IMR-90 (cell line): ENCODE measurements at regions not wholly inside any gene's neighbourhood (a gene's known extent, or its start where the extent isn't known, plus 50 kb on each side); places are given as distances from the start of the nearest gene placed in this dataset.

Source experiments
- ATAC-seq: fragments of 200-7000 bp; cut with Tn5 transposase; 2 replicates; pipeline ENCODE4 v1.9.1; 2020; ENCODE audit warnings: low read depth, mild to moderate bottlenecking, moderate library complexity
- BruUV-seq: library from RNA; stranded (reverse); fragments of 400-500 nt; replicated peaks from 2 replicates; lab custom pipeline; 2021; lab: Mats Ljungman, UMichigan
- CTCF ChIA-PET: fragments of 300-600 bp; formaldehyde crosslinking; extraction: SDS; loops from one replicate; lab custom pipeline; 2021; ENCODE audit warnings: antibody characterized with exemption; lab: Yijun Ruan, JAX
- POLR2A ChIA-PET: fragments of 300-600 bp; sonication (Branson Sonifier 250); formaldehyde crosslinking; loops from one replicate; lab custom pipeline; 2022; ENCODE audit warnings: antibody characterized with exemption; ENCODE audit not compliant: unreplicated experiment; lab: Charles Lee
- DNase-seq: peaks from one replicate; pipeline ENCODE4 v3.0.0; 2013
- H2AFZ ChIP-seq: replicated peaks from 2 replicates; pipeline ENCODE3; 2013; ENCODE audit warnings: low read length, mild to moderate bottlenecking; ENCODE audit not compliant: poor library complexity
- H2AK5ac ChIP-seq: 2 replicates; pipeline ENCODE4 v1.6.1; 2013; ENCODE audit warnings: low read depth, low read length, inconsistent platforms
- H2AK9ac ChIP-seq: replicated peaks from 2 replicates; pipeline ENCODE3; 2013; ENCODE audit warnings: mild to moderate bottlenecking, low read depth, low read length, moderate library complexity; ENCODE audit not compliant: poor library complexity
- H2BK120ac ChIP-seq: 2 replicates; pipeline ENCODE4 v1.6.1; 2013; ENCODE audit warnings: low read depth, low read length, inconsistent platforms
- H2BK15ac ChIP-seq: 3 replicates; pipeline ENCODE4 v1.6.1; 2013; ENCODE audit warnings: low read depth, low read length, inconsistent platforms
- H2BK20ac ChIP-seq: 2 replicates; pipeline ENCODE4 v1.6.1; 2013; ENCODE audit warnings: low read depth, mild to moderate bottlenecking, inconsistent platforms, low read length, moderate library complexity
- H2BK5ac ChIP-seq: 2 replicates; pipeline ENCODE4 v1.6.1; 2013; ENCODE audit warnings: mild to moderate bottlenecking, low read depth, low read length, inconsistent platforms; ENCODE audit not compliant: poor library complexity, severe bottlenecking
- H3K14ac ChIP-seq: replicated peaks from 2 replicates; pipeline ENCODE4 v1.6.1; 2013; ENCODE audit warnings: low read depth, low read length, inconsistent platforms
- H3K18ac ChIP-seq: 2 replicates; pipeline ENCODE4 v1.6.1; 2013; ENCODE audit warnings: low read depth, low read length, control low read depth
- H3K23ac ChIP-seq: 2 replicates; pipeline ENCODE4 v1.6.1; 2013; ENCODE audit warnings: low read depth, low read length, inconsistent platforms
- H3K27ac ChIP-seq: 2 replicates; pipeline ENCODE4 v1.5.1; 2013; ENCODE audit warnings: mild to moderate bottlenecking, control low read depth, low read length; ENCODE audit not compliant: insufficient read depth
- H3K27me3 ChIP-seq: 2 replicates; pipeline ENCODE4 v1.6.1; 2013; ENCODE audit warnings: low read length; ENCODE audit not compliant: control insufficient read depth, insufficient read depth
- H3K36me3 ChIP-seq: 2 replicates; pipeline ENCODE4 v1.6.1; 2013; ENCODE audit warnings: low read length, mixed read lengths; ENCODE audit not compliant: control insufficient read depth, insufficient read depth
- H3K4ac ChIP-seq: 2 replicates; pipeline ENCODE4 v1.6.1; 2013; ENCODE audit warnings: low read depth, low read length, inconsistent platforms
- H3K4me1 ChIP-seq: 2 replicates; pipeline ENCODE4 v1.6.1; 2013; ENCODE audit warnings: low read length, mixed read lengths; ENCODE audit not compliant: control insufficient read depth, insufficient read depth
- H3K4me2 ChIP-seq: 2 replicates; pipeline ENCODE4 v1.6.1; 2013; ENCODE audit warnings: low read depth, mild to moderate bottlenecking, control low read depth, low read length, moderate library complexity
- H3K4me3 ChIP-seq: 2 replicates; pipeline ENCODE4 v1.5.1; 2013; ENCODE audit warnings: low read depth, mild to moderate bottlenecking, control low read depth, low read length, moderate library complexity; ENCODE audit not compliant: insufficient read depth
- H3K56ac ChIP-seq: 2 replicates; pipeline ENCODE4 v1.6.1; 2013; ENCODE audit warnings: low read length, inconsistent platforms; ENCODE audit not compliant: insufficient read depth; ENCODE audit errors: extremely low read depth
- H3K79me1 ChIP-seq, 2 experiments: 2 replicates each; pipeline ENCODE4 v1.6.1; 2013; ENCODE audit warnings: low read length in 2 of 2, inconsistent platforms in 1 of 2, low read depth in 1 of 2
- H3K9ac ChIP-seq: 2 replicates; pipeline ENCODE4 v1.6.1; 2013; ENCODE audit warnings: low read depth, low read length, control low read depth
- H3K9me1 ChIP-seq: 2 replicates; pipeline ENCODE4 v1.6.1; 2013; ENCODE audit warnings: low read length, inconsistent platforms; ENCODE audit not compliant: insufficient read depth
- H3K9me3 ChIP-seq: 2 replicates; pipeline ENCODE4 v1.6.1; 2013; ENCODE audit warnings: low read length; ENCODE audit not compliant: control insufficient read depth, insufficient read depth
- H4K20me1 ChIP-seq: 2 replicates; pipeline ENCODE4 v1.6.1; 2013; ENCODE audit warnings: low read length, inconsistent platforms; ENCODE audit not compliant: insufficient read depth
- H4K5ac ChIP-seq: 2 replicates; pipeline ENCODE4 v1.6.1; 2013; ENCODE audit warnings: mild to moderate bottlenecking, low read depth, low read length, control low read depth
- H4K8ac ChIP-seq, 2 experiments: 2 replicates each; pipeline ENCODE4 v1.6.1; 2013; ENCODE audit warnings: low read depth in 2 of 2, low read length in 2 of 2, control low read depth in 1 of 2, inconsistent platforms in 1 of 2
- H4K91ac ChIP-seq: 2 replicates; pipeline ENCODE4 v1.6.1; 2013; ENCODE audit warnings: low read depth, low read length, inconsistent platforms; ENCODE audit not compliant: insufficient read depth
- BHLHE40 ChIP-seq: fragments of 150-350 bp; IDR thresholded peaks from 2 replicates; pipeline ENCODE4 v1.6.1; 2016; ENCODE audit warnings: mild to moderate bottlenecking, low read depth, low read length
- CEBPB ChIP-seq: IDR thresholded peaks from 2 replicates; pipeline ENCODE4 v1.6.1; 2012; ENCODE audit warnings: low read depth, low read length, improper control_type of control experiment
- CHD1 ChIP-seq: IDR thresholded peaks from 2 replicates; pipeline ENCODE4 v1.6.1; 2012; ENCODE audit warnings: low read depth, low read length, improper control_type of control experiment
- CTCF ChIP-seq: conservative IDR thresholded peaks from 2 replicates; pipeline ENCODE4 v1.5.1; 2012; ENCODE audit warnings: mild to moderate bottlenecking, low read depth, low read length, improper control_type of control experiment
- ELK1 ChIP-seq: fragments of 150-350 bp; IDR thresholded peaks from 2 replicates; pipeline ENCODE4 v1.6.1; 2016; ENCODE audit warnings: low read depth, mild to moderate bottlenecking, low read length, moderate library complexity, borderline replicate concordance
- FOS ChIP-seq: fragments of 150-350 bp; IDR thresholded peaks from 2 replicates; pipeline ENCODE4 v1.6.1; 2016; ENCODE audit warnings: low read depth, low read length
- MAFK ChIP-seq: IDR thresholded peaks from 2 replicates; pipeline ENCODE4 v1.6.1; 2012; ENCODE audit warnings: low read depth, low read length, improper control_type of control experiment
- MAZ ChIP-seq: IDR thresholded peaks from 2 replicates; pipeline ENCODE4 v1.6.1; 2012; ENCODE audit warnings: low read depth, mild to moderate bottlenecking, low read length, improper control_type of control experiment, moderate library complexity, borderline replicate concordance
- MXI1 ChIP-seq: IDR thresholded peaks from 2 replicates; pipeline ENCODE4 v1.6.1; 2012; ENCODE audit warnings: low read depth, mild to moderate bottlenecking, low read length, moderate library complexity, borderline replicate concordance
- NFE2L2 ChIP-seq: fragments of 150-350 bp; IDR thresholded peaks from 2 replicates; pipeline ENCODE4 v1.6.1; 2016; ENCODE audit warnings: low read depth, mild to moderate bottlenecking, low read length
- POLR2A ChIP-seq: IDR thresholded peaks from 2 replicates; pipeline ENCODE4 v1.6.1; 2012; ENCODE audit warnings: mild to moderate bottlenecking, low read depth, low read length
- RAD21 ChIP-seq: IDR thresholded peaks from 2 replicates; pipeline ENCODE4 v1.6.1; 2012; ENCODE audit warnings: low read length, improper control_type of control experiment
- RCOR1 ChIP-seq: IDR thresholded peaks from 2 replicates; pipeline ENCODE4 v1.6.1; 2012; ENCODE audit warnings: mild to moderate bottlenecking, low read length, improper control_type of control experiment; ENCODE audit not compliant: insufficient replicate concordance
- RFX5 ChIP-seq: IDR thresholded peaks from 2 replicates; pipeline ENCODE4 v1.8.0; 2012; ENCODE audit warnings: low read depth, mild to moderate bottlenecking, low read length, moderate library complexity
- SMC3 ChIP-seq: fragments of 150-350 bp; IDR thresholded peaks from 2 replicates; pipeline ENCODE4 v1.6.1; 2016; ENCODE audit warnings: low read depth, mild to moderate bottlenecking, antibody characterized with exemption, low read length, moderate library complexity
- USF2 ChIP-seq: fragments of 150-350 bp; IDR thresholded peaks from 2 replicates; pipeline ENCODE4 v1.6.1; 2017; ENCODE audit warnings: mild to moderate bottlenecking, antibody characterized with exemption, low read length, low read depth
- dilution Hi-C: fragments of 300-500 bp; cut with HindIII; formaldehyde crosslinking; loops from one replicate; pipeline ENCODE4 v1.14.3; 2018; ENCODE audit warnings: low sequenced_read_pairs; ENCODE audit not compliant: unreplicated experiment
- in situ Hi-C: fragments of 300-500 bp; cut with MboI; formaldehyde crosslinking; loops from 3 replicates; pipeline ENCODE4 v1.14.3; 2019; ENCODE audit warnings: low sequenced_read_pairs, inconsistent platforms, mixed read lengths
- intact Hi-C: fragments of 100-400 bp; cut with micrococcal nuclease; formaldehyde crosslinking; loops from 2 replicates; pipeline ENCODE4 v1.10.0; 2022

- no peak overlapping the region for H3K4ac ChIP-seq
- H3K36me3 ChIP-seq = no peaks in the 10 kb centered on the region
- no peak overlapping the region for H3K14ac ChIP-seq
- intact Hi-C loops = no loop called here
- BruUV-seq = no TSS peak
- no peak overlapping the region for H2AK5ac ChIP-seq
- H2BK15ac ChIP-seq = no peak overlapping the region; the same call in 2 of the 3 replicates
- H4K8ac ChIP-seq = no peak overlapping the region
- H3K9ac ChIP-seq = no peak overlapping the region
- no peak overlapping the region for H3K4me2 ChIP-seq
- in situ Hi-C loops = no loop called here
- DNase-seq = peak; percentile 21
- no peak overlapping the region for H2AK9ac ChIP-seq
- H3K23ac ChIP-seq = no peak overlapping the region
- H3K18ac ChIP-seq = no peak overlapping the region
- H2BK5ac ChIP-seq = no peak overlapping the region
- H3K4me1 ChIP-seq = no peaks in the 10 kb centered on the region; the same call in 1 of the 2 replicates
- no peak overlapping the region for H3K4me3 ChIP-seq
- POLR2A ChIA-PET = no interaction called here
- H4K91ac ChIP-seq = no peak overlapping the region
- peak; percentile 61 for ATAC-seq
- H3K9me1 ChIP-seq = no peaks in the 10 kb centered on the region
- H3K56ac ChIP-seq = no peak overlapping the region
- H2BK20ac ChIP-seq = no peak overlapping the region
- H3K9me3 ChIP-seq = no peaks in the 10 kb centered on the region
- no peak overlapping the region for H3K27ac ChIP-seq
- no peak overlapping the region for H2AFZ ChIP-seq
- H4K5ac ChIP-seq = no peak overlapping the region
- no peaks in the 10 kb centered on the region for H4K20me1 ChIP-seq
- no peaks in the 10 kb centered on the region for H3K79me1 ChIP-seq
- H2BK120ac ChIP-seq = no peak overlapping the region
- dilution Hi-C loops = no loop called here
- H3K27me3 ChIP-seq = no peaks in the 10 kb centered on the region
- CTCF ChIA-PET = no interaction called here
- no peak for TF ChIP-seq MXI1
- TF ChIP-seq RFX5 = no peak
- TF ChIP-seq BHLHE40 = no peak
- no peak for TF ChIP-seq SMC3
- TF ChIP-seq CTCF = no peak
- TF ChIP-seq CEBPB = no peak
- no peak for TF ChIP-seq NFE2L2
- no peak for TF ChIP-seq MAZ
- TF ChIP-seq USF2 = no peak
- TF ChIP-seq POLR2A = no peak
- TF ChIP-seq CHD1 = no peak
- no peak for TF ChIP-seq FOS
- TF ChIP-seq RAD21 = no peak
- TF ChIP-seq ELK1 = no peak
- no peak for TF ChIP-seq RCOR1
- TF ChIP-seq MAFK = no peak
Measured at GRCh38 chr6:112432853-112433252, 85.7 kb downstream of the RFPL4B start.
